ENCODE measurements at regions not wholly inside any gene's neighbourhood (a gene's known extent, or its start where the extent isn't known, plus 50 kb on each side); places are given as distances from the start of the nearest gene placed in this dataset.

- TF ChIP-seq, protein P1, sequence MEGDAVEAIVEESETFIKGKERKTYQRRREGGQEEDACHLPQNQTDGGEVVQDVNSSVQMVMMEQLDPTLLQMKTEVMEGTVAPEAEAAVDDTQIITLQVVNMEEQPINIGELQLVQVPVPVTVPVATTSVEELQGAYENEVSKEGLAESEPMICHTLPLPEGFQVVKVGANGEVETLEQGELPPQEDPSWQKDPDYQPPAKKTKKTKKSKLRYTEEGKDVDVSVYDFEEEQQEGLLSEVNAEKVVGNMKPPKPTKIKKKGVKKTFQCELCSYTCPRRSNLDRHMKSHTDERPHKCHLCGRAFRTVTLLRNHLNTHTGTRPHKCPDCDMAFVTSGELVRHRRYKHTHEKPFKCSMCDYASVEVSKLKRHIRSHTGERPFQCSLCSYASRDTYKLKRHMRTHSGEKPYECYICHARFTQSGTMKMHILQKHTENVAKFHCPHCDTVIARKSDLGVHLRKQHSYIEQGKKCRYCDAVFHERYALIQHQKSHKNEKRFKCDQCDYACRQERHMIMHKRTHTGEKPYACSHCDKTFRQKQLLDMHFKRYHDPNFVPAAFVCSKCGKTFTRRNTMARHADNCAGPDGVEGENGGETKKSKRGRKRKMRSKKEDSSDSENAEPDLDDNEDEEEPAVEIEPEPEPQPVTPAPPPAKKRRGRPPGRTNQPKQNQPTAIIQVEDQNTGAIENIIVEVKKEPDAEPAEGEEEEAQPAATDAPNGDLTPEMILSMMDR (IDR thresholded peaks at IDR 0.05) = no peak
- no peak for TF ChIP-seq POLR2A (IDR thresholded peaks at IDR 0.05)
These were observed 505.7 kb upstream of the LRATD1 start for GRCh38 chr2:14126846-14127245.

Data from tibial nerve (tissue), 3 donors.